GM19467 (cell line): ENCODE measurements at regions not wholly inside any gene's neighbourhood (a gene's known extent, or its start where the extent isn't known, plus 50 kb on each side); places are given as distances from the start of the nearest gene placed in this dataset.
"Not testable (repeated sequence)": the region's sequence is repeated elsewhere in the genome, so short reads cannot be mapped to it uniquely, and the experiment has no call there.

Experiments
- ATAC-seq: cut with Tn5 transposase; IDR thresholded peaks from one replicate; pipeline ENCODE4 v1.9.1; 2021; ENCODE audit warnings: mild to moderate bottlenecking, moderate library complexity; ENCODE audit not compliant: unreplicated experiment

DNA sequence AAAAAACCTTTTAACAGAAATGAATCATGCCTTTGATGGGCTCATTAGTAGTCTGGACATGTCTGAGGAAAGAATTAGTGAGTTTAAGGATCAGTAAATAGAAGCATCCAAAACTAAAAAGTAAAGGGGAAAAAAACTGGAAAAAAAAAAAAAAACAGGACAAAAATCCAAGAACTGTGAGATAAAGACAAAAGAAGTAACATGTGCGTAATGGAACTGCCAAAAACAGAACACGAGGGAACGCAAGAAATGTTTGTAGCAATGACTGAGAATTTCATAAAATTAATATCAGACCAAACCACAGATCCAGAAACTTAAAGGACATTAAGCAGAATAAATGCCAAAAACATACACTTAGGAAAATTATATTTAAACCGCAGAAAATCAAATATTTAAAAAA lies 77.4 kb downstream of the MS4A13 start:
- ATAC-seq: no peak

- ATAC-seq: no peak
These were observed 79.9 kb downstream of the MS4A13 start for GRCh38 chr11:60594998-60595642.

DNA sequence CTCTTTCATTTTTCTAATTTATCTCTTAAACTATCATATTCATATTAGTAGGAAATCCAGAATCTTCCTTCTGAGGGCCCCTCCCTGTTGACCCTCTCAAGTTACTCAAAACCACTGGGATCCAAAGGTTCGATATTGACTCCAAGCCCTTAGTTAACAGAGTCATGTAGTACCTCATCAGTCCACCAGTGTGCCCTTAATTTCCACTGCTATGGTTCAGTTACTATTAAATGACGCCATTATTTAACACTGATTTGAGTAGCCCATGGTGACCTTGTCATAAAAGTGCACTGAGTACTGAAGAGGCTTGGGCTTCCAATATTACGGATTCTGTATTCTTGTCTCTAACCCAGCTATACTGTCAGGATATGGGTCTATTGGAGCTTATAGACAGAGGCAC lies 91.9 kb upstream of the MS4A8 start:
- no peak for ATAC-seq

- no peak for ATAC-seq
These were observed 89.8 kb upstream of the MS4A8 start for GRCh38 chr11:60609632-60610031.

GRCh38 chr11:60610702-60611101 lies 88.7 kb upstream of the MS4A8 start:
- no peak for ATAC-seq

- no peak for ATAC-seq
These were observed 83.9 kb upstream of the MS4A8 start for GRCh38 chr11:60615497-60615896.

DNA sequence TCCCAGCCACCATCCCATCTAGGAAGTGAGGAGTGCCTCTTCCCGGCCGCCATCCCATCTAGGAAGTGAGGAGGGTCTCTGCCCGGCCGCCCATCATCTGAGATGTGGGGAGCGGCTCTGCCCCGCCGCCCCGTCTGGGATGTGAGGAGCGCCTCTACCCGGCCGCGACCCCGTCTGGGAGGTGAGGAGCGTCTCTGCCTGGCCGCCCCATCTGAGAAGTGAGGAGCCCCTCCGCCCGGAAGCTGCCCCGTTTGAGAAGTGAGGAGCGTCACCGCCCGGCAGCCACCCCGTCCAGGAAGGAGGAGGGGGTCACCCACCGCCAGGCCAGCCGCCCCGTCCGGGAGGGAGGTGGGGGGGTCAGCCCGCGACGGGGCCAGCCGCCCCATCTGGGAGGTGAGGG lies 77.5 kb upstream of the MS4A8 start:
- not testable (repeated sequence) for ATAC-seq

DNA sequence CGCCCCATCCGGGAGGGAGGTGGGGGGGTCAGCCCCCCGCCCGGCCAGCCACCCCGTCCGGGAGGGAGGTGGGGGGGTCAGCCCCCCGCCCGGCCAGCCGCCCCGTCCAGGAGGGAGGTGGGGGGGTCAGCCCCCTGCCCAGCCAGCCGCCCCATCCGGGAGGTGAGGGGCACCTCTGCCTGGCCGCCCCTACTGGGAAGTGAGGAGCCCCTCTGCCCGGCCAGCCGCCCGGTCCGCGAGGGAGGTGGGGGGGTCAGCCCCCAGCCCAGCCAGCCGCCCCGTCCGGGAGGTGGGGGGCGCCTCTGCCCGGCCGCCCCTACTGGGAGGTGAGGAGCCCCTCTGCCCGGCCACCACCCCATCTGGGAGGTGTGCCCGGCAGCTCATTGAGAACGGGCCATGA lies 76.6 kb upstream of the MS4A8 start:
- not testable (repeated sequence) for ATAC-seq

DNA sequence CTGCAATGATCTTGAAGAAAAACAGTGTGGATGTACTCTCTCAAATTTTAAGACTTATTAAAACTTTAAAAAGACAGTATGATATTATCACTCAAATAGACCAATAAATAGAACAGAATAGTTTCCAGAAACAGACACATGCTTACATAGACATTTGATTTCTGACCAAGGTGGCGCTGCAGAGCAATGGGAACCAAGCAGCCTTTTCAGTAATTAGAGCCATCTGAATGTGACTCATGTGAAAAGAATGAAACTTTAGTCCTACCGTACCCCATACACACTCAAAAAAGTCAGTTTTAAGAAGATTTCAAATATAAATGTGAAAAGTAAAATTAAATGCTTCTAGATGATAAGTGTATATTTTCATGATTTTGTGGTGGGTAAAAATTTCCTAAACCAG lies 74.2 kb upstream of the MS4A8 start:
- no peak for ATAC-seq

- ATAC-seq: no peak
These were observed 70.0 kb upstream of the MS4A8 start for GRCh38 chr11:60629399-60629798.

DNA sequence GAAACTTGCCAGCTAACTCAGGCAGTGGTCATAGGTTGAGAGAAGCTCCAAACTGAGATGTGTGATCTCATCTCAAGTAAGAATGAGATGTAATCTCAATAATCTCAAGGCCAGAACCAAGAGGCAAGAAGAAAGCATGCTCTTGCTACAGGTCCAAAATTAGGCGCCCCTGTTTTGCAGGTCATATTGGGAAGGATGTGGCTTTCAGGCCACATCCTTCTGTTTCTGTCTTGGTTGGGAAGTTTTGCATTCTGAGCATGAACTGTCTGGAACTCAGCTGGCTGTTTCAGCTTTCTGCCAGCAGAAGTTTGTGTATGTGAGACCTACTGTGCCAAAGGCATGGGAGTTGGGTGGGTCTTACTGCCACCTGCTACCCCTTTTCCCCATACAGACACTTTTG lies 67.5 kb upstream of the MS4A8 start:
- no peak for ATAC-seq

GRCh38 chr11:60633645-60634044 lies 65.8 kb upstream of the MS4A8 start:
- peak; percentile 42 for ATAC-seq

GRCh38 chr11:60634126-60634525 lies 65.3 kb upstream of the MS4A8 start:
- ATAC-seq: peak; percentile 45

- ATAC-seq: no peak
These were observed 57.5 kb upstream of the MS4A8 start for GRCh38 chr11:60641940-60642339.

- no peak for ATAC-seq
These were observed 52.3 kb upstream of the MS4A8 start for GRCh38 chr11:60647087-60647486.
